Stimulated activated naive CD4-positive, alpha-beta T cell (primary cell): ENCODE measurements at regions not wholly inside any gene's neighbourhood (a gene's known extent, or its start where the extent isn't known, plus 50 kb on each side); places are given as distances from the start of the nearest gene placed in this dataset.

Experiments
- DNase-seq, 6 experiments: peaks; one replicate each; lab custom pipeline; 2025; lab: John Stamatoyannopoulos, UW

GRCh38 chr4:62243895-62244294 is 1043.8 kb downstream of the ADGRL3 start:
- DNase-seq: no peak

- DNase-seq: no peak
Measured at GRCh38 chr4:62235911-62236310, 1035.8 kb downstream of the ADGRL3 start.

- DNase-seq: no peak
Measured at GRCh38 chr4:62232814-62233213, 1032.7 kb downstream of the ADGRL3 start.

GRCh38 chr4:62231994-62232393 is 1031.9 kb downstream of the ADGRL3 start:
- DNase-seq: no peak

GRCh38 chr4:62226082-62226481 is 1026.0 kb downstream of the ADGRL3 start:
- DNase-seq: no peak

- DNase-seq: no peak
Measured at GRCh38 chr4:62222121-62222520, 1022.0 kb downstream of the ADGRL3 start.

- no peak for DNase-seq
Measured at GRCh38 chr4:62210486-62210885, 1010.4 kb downstream of the ADGRL3 start.

- no peak for DNase-seq
Measured at GRCh38 chr4:62209757-62210485, 1009.8 kb downstream of the ADGRL3 start.

GRCh38 chr4:62208921-62209320 is 1008.8 kb downstream of the ADGRL3 start:
- DNase-seq: no peak

GRCh38 chr4:62204136-62204535 is 1004.0 kb downstream of the ADGRL3 start:
- no peak for DNase-seq

- DNase-seq: no peak
Measured at GRCh38 chr4:62199291-62199810, 999.2 kb downstream of the ADGRL3 start.

GRCh38 chr4:62196338-62196737 is 996.2 kb downstream of the ADGRL3 start:
- DNase-seq: no peak

GRCh38 chr4:62194342-62194741 is 994.2 kb downstream of the ADGRL3 start:
- no peak for DNase-seq

GRCh38 chr4:62193761-62194160 is 993.6 kb downstream of the ADGRL3 start:
- no peak for DNase-seq

GRCh38 chr4:62191451-62192240 is 991.5 kb downstream of the ADGRL3 start:
- no peak for DNase-seq

- no peak for DNase-seq
Measured at GRCh38 chr4:62170235-62170634, 970.1 kb downstream of the ADGRL3 start.

- DNase-seq: no peak
Measured at GRCh38 chr4:62168681-62169080, 968.6 kb downstream of the ADGRL3 start.

GRCh38 chr4:62162606-62163005 is 962.5 kb downstream of the ADGRL3 start:
- no peak for DNase-seq

GRCh38 chr4:62161446-62161845 is 961.3 kb downstream of the ADGRL3 start:
- no peak for DNase-seq

- no peak for DNase-seq
Measured at GRCh38 chr4:62159876-62160275, 959.8 kb downstream of the ADGRL3 start.

- no peak for DNase-seq
Measured at GRCh38 chr4:62159306-62159705, 959.2 kb downstream of the ADGRL3 start.

GRCh38 chr4:62156205-62156604 is 956.1 kb downstream of the ADGRL3 start:
- no peak for DNase-seq

- no peak for DNase-seq
Measured at GRCh38 chr4:62145276-62145675, 945.1 kb downstream of the ADGRL3 start.
